A673 (cell line): ENCODE measurements at regions not wholly inside any gene's neighbourhood (a gene's known extent, or its start where the extent isn't known, plus 50 kb on each side); places are given as distances from the start of the nearest gene placed in this dataset.

ENCODE experiments used
- BruUV-seq: library from RNA; stranded (reverse); fragments of 400-500 nt; replicated peaks from 2 replicates; lab custom pipeline; 2021; lab: Mats Ljungman, UMichigan
- CTCF ChIA-PET: fragments of 300-600 bp; sonication (Branson Sonifier 250); formaldehyde crosslinking; loops from one replicate; lab custom pipeline; 2022; ENCODE audit warnings: antibody characterized with exemption; lab: Charles Lee
- POLR2A ChIA-PET: fragments of 300-600 bp; sonication (Branson Sonifier 250); formaldehyde crosslinking; loops from one replicate; lab custom pipeline; 2022; ENCODE audit warnings: antibody characterized with exemption; ENCODE audit not compliant: low non-redundant PET; lab: Charles Lee
- DNase-seq: peaks from one replicate; pipeline ENCODE4 v3.0.0-alpha.2; 2015; ENCODE audit warnings: low spot score
- H3K27ac ChIP-seq: fragments of 200-600 bp; sonication (generic); 2 replicates; pipeline ENCODE4 v1.5.1; 2016; ENCODE audit warnings: mixed run types, low read depth, mild to moderate bottlenecking, mixed read lengths, antibody characterized with exemption, low read length; ENCODE audit not compliant: poor library complexity, severe bottlenecking
- H3K27me3 ChIP-seq: fragments of 200-600 bp; sonication (generic); replicated peaks from 2 replicates; pipeline ENCODE4 v1.6.1; 2017; ENCODE audit warnings: mixed run types, low read depth, mild to moderate bottlenecking, mixed read lengths, antibody characterized with exemption, low read length; ENCODE audit not compliant: insufficient read depth, poor library complexity
- H3K36me3 ChIP-seq: fragments of 200-600 bp; sonication (generic); 2 replicates; pipeline ENCODE4 v1.6.1; 2016; ENCODE audit warnings: mixed run types, mild to moderate bottlenecking, mixed read lengths, antibody characterized with exemption, low read length; ENCODE audit not compliant: insufficient read depth, poor library complexity, severe bottlenecking
- H3K4me1 ChIP-seq: fragments of 200-600 bp; sonication (generic); 2 replicates; pipeline ENCODE4 v1.6.1; 2017; ENCODE audit warnings: mixed run types, mild to moderate bottlenecking, mixed read lengths, antibody characterized with exemption, low read length; ENCODE audit not compliant: insufficient read depth, poor library complexity, severe bottlenecking
- H3K4me3 ChIP-seq: fragments of 200-600 bp; sonication (generic); 2 replicates; pipeline ENCODE4 v1.5.1; 2016; ENCODE audit warnings: low read depth, mixed run types, mild to moderate bottlenecking, mixed read lengths, low read length; ENCODE audit not compliant: poor library complexity, severe bottlenecking
- H3K9me3 ChIP-seq: fragments of 200-600 bp; sonication (generic); 2 replicates; pipeline ENCODE4 v1.6.1; 2016; ENCODE audit warnings: mixed run types, low read depth, mild to moderate bottlenecking, mixed read lengths, antibody characterized with exemption, low read length; ENCODE audit not compliant: poor library complexity, severe bottlenecking
- EZH2 ChIP-seq: fragments of 200-600 bp; sonication (generic); IDR thresholded peaks from 2 replicates; pipeline ENCODE4 v1.6.1; 2017; ENCODE audit warnings: borderline replicate concordance, low read depth, mild to moderate bottlenecking, mixed read lengths, antibody characterized with exemption, low read length; ENCODE audit not compliant: poor library complexity, severe bottlenecking
- intact Hi-C: fragments of 100-400 bp; cut with micrococcal nuclease; formaldehyde crosslinking; loops from one replicate; pipeline ENCODE4 v1.10.0; 2022; ENCODE audit not compliant: unreplicated experiment
- TF ChIP-seq, protein P1 (sequence below): fragments of 300-800, 200-600 bp; sonication (generic); conservative IDR thresholded peaks from 2 replicates; pipeline ENCODE4 v1.5.1; 2017; ENCODE audit warnings: low read depth, mild to moderate bottlenecking, antibody characterized with exemption, low read length, moderate library complexity, mixed read lengths

GRCh38 chr12:110995016-110995415 is 74.6 kb upstream of the MYL2 start:
- Histone ChIP-seq H3K4me1 (no peaks in the 10 kb centered on the region), H3K36me3 (no peaks in the 10 kb centered on the region), H3K9me3 (peaks cover 20% of the 10 kb centered on the region), H3K4me3 (no peak overlapping the region), H3K27ac (no peak overlapping the region), H3K27me3 (no peaks in the 10 kb centered on the region)
- POLR2A ChIA-PET: no interaction called here
- TF ChIP-seq, protein P1, sequence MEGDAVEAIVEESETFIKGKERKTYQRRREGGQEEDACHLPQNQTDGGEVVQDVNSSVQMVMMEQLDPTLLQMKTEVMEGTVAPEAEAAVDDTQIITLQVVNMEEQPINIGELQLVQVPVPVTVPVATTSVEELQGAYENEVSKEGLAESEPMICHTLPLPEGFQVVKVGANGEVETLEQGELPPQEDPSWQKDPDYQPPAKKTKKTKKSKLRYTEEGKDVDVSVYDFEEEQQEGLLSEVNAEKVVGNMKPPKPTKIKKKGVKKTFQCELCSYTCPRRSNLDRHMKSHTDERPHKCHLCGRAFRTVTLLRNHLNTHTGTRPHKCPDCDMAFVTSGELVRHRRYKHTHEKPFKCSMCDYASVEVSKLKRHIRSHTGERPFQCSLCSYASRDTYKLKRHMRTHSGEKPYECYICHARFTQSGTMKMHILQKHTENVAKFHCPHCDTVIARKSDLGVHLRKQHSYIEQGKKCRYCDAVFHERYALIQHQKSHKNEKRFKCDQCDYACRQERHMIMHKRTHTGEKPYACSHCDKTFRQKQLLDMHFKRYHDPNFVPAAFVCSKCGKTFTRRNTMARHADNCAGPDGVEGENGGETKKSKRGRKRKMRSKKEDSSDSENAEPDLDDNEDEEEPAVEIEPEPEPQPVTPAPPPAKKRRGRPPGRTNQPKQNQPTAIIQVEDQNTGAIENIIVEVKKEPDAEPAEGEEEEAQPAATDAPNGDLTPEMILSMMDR: no peak
- no peak for TF ChIP-seq EZH2
- DNase-seq: no peak
- intact Hi-C loops: no loop called here
- CTCF ChIA-PET: no interaction called here
- BruUV-seq: no TSS peak

DNA sequence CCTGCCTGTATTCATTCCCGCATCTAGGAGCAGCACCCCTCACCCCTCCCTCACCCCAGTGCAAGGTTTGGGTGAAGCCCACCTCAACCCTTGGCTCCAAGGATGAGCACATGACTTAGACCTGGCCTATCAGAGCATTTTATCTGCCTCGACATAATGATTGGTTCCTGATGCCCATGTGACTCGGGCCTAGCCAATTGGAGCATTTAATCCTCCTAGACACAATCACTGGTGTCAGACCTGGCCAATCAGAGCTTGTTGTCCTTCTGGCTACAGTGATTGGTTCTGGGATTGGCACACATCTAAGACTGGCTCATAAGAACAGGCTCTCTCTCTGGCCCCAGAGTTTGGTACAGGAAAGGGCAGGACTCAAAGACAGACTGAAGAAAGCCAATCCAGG is 73.1 kb upstream of the MYL2 start:
- H3K27ac ChIP-seq: no peak overlapping the region
- H3K4me3 ChIP-seq: no peak overlapping the region
- H3K4me1 ChIP-seq: no peaks in the 10 kb centered on the region
- DNase-seq: peak; percentile 4
- ChIA-PET CTCF (no interaction called here), POLR2A (no interaction called here)
- no peaks in the 10 kb centered on the region for H3K36me3 ChIP-seq
- no TSS peak for BruUV-seq
- no peaks in the 10 kb centered on the region for H3K27me3 ChIP-seq
- peaks cover 14% of the 10 kb centered on the region for H3K9me3 ChIP-seq
- no peak for TF ChIP-seq EZH2
- TF ChIP-seq, protein P1: no peak
- intact Hi-C loops: no loop called here

DNA sequence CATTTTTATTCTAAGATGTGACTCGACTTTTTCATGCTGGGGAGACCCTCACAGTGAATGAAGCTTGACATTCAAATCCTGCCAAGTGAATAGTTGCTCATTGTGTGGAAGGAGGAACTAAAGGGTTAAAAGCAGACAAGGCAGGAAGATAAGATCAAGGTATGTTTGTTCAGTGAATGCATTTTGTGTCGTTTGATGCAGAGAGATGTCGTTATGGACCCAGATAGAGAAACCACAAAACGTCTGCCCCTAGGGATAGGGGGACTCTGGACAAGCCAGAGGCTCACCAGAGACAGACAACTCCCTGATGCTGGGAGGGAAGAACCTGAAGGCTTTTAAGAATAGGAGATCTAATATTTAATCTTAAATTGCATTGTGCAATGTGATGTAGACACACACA is 72.5 kb upstream of the MYL2 start:
- H3K4me3 ChIP-seq: no peak overlapping the region
- POLR2A ChIA-PET: no interaction called here
- peaks cover 9% of the 10 kb centered on the region for H3K9me3 ChIP-seq
- no peaks in the 10 kb centered on the region for H3K36me3 ChIP-seq
- no peak for DNase-seq
- intact Hi-C loops: no loop called here
- no peak for TF ChIP-seq EZH2
- TF ChIP-seq, protein P1: no peak
- BruUV-seq: no TSS peak
- CTCF ChIA-PET: no interaction called here
- no peaks in the 10 kb centered on the region for H3K4me1 ChIP-seq
- H3K27me3 ChIP-seq: no peaks in the 10 kb centered on the region
- H3K27ac ChIP-seq: no peak overlapping the region
